ENCODE measurements at regions not wholly inside any gene's neighbourhood (a gene's known extent, or its start where the extent isn't known, plus 50 kb on each side); places are given as distances from the start of the nearest gene placed in this dataset.

DNA sequence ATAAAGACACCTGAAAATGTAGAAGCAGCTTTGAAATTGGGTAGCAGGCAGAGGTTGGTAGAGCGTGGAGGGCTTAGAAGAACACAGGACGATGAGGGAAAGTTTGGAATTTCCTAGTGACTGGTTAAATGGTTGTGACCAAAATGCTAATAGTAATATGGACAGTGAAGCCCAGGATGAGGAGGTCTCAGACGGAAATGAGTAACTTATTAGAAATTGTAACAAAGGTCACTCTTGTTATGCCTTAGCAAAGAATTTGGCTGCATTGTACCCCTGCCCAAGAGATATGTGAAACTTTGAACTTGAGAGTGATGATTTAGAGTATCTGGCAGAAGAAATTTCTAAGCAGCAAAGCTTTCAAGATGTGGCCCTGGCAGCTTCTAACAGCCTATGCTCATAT is 382.5 kb downstream of the KCNN2 start:
- no peak overlapping the region for H3K27ac ChIP-seq (ENCODE audit: low read depth in 1 of 2, low read length in 2 of 2)
- H3K79me2 ChIP-seq (ENCODE audit: insufficient read depth, low read length): no peaks in the 10 kb centered on the region
- H3K4me1 ChIP-seq (ENCODE audit: control insufficient read depth in 1 of 2, insufficient read depth in 2 of 2, low read length in 2 of 2): no peaks in the 10 kb centered on the region
- no peaks in the 10 kb centered on the region for H3K4me1 Mint-ChIP-seq
- H3K36me3 Mint-ChIP-seq: no peaks in the 10 kb centered on the region
- peaks cover 0 to 14% of the 10 kb centered on the region in 2 donors for H3K9me3 ChIP-seq (replicated peaks in 1 of 2; ENCODE audit: control insufficient read depth in 1 of 2, insufficient read depth in 1 of 2, low read length in 2 of 2)
- no peaks in the 10 kb centered on the region for H4K20me1 ChIP-seq (ENCODE audit: insufficient read depth, low read length)
- no peak overlapping the region for H3K9ac ChIP-seq (ENCODE audit: insufficient read depth, low read length, poor library complexity, severe bottlenecking)
- intact Hi-C loops (cut with micrococcal nuclease): no loop called here
- no peak overlapping the region for H3K4me2 ChIP-seq (replicated peaks; ENCODE audit: extremely low read depth, low read length, poor library complexity, severe bottlenecking)
- no peak overlapping the region for H3K27ac Mint-ChIP-seq
- no peak for DNase-seq
- 77% methylated on average over 3 of the region's 3 CpGs for WGBS (ENCODE audit: insufficient coverage)
- H3K9me3 Mint-ChIP-seq: peaks cover 0 to 9% (median 5%) of the 10 kb centered on the region in 7 donors
- H3K27me3 Mint-ChIP-seq (ENCODE audit: low read depth in 3 of 3): peaks cover 0 to 2% (median 2%) of the 10 kb centered on the region in 3 donors
- H3K4me3 Mint-ChIP-seq: no peak overlapping the region
- no peak overlapping the region for H2AFZ ChIP-seq (ENCODE audit: insufficient read depth, low read depth, low read length, poor library complexity, severe bottlenecking)
- H3K4me3 ChIP-seq (replicated peaks in 1 of 3; ENCODE audit: low read depth in 2 of 3, low read length in 3 of 3): no peak overlapping the region
- TF ChIP-seq, protein P1, sequence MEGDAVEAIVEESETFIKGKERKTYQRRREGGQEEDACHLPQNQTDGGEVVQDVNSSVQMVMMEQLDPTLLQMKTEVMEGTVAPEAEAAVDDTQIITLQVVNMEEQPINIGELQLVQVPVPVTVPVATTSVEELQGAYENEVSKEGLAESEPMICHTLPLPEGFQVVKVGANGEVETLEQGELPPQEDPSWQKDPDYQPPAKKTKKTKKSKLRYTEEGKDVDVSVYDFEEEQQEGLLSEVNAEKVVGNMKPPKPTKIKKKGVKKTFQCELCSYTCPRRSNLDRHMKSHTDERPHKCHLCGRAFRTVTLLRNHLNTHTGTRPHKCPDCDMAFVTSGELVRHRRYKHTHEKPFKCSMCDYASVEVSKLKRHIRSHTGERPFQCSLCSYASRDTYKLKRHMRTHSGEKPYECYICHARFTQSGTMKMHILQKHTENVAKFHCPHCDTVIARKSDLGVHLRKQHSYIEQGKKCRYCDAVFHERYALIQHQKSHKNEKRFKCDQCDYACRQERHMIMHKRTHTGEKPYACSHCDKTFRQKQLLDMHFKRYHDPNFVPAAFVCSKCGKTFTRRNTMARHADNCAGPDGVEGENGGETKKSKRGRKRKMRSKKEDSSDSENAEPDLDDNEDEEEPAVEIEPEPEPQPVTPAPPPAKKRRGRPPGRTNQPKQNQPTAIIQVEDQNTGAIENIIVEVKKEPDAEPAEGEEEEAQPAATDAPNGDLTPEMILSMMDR (IDR thresholded peaks at IDR 0.05): no peak
- no peaks in the 10 kb centered on the region for H3K27me3 ChIP-seq (ENCODE audit: control insufficient read depth in 2 of 2, insufficient read depth in 2 of 2, low read length in 2 of 2)
- H3K36me3 ChIP-seq (replicated peaks in 1 of 2; ENCODE audit: control insufficient read depth in 1 of 2, insufficient read depth in 2 of 2, low read length in 2 of 2): no peaks in the 10 kb centered on the region

DNA sequence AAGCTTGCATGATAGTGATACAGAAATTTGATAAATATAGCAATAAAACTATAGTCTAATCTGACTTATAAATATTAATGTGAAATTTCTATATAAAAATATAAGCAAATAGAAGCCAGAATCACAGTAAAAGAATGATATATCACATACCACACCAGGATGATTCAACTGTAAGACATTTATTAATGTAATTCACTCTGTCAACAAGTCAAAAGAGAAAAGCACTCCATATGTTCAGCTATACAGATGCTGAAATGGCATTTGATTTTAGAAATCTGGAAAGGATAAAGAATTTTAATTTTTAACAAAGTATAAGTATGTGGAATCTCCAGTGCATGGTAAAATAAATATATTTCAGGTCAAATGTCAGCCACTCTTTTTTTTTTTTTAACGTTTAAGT is 372.4 kb downstream of the KCNN2 start:
- H3K36me3 Mint-ChIP-seq: no peaks in the 10 kb centered on the region
- no peaks in the 10 kb centered on the region for H4K20me1 ChIP-seq (ENCODE audit: insufficient read depth, low read length)
- TF ChIP-seq, protein P1 (IDR thresholded peaks at IDR 0.05): no peak
- H3K4me3 ChIP-seq (replicated peaks in 1 of 3; ENCODE audit: low read depth in 2 of 3, low read length in 3 of 3): no peak overlapping the region
- no peak for DNase-seq
- peaks cover 0 to 4% (median 0%) of the 10 kb centered on the region in 3 donors for H3K27me3 Mint-ChIP-seq (ENCODE audit: low read depth in 3 of 3)
- H3K4me1 ChIP-seq (ENCODE audit: control insufficient read depth in 1 of 2, insufficient read depth in 2 of 2, low read length in 2 of 2): no peaks in the 10 kb centered on the region
- H3K4me3 Mint-ChIP-seq: no peak overlapping the region
- no peaks in the 10 kb centered on the region for H3K36me3 ChIP-seq (replicated peaks in 1 of 2; ENCODE audit: control insufficient read depth in 1 of 2, insufficient read depth in 2 of 2, low read length in 2 of 2)
- H3K9ac ChIP-seq (ENCODE audit: insufficient read depth, low read length, poor library complexity, severe bottlenecking): no peak overlapping the region
- no peak overlapping the region for H3K27ac Mint-ChIP-seq
- intact Hi-C loops (cut with micrococcal nuclease): no loop called here
- H3K79me2 ChIP-seq (ENCODE audit: insufficient read depth, low read length): no peaks in the 10 kb centered on the region
- no peak overlapping the region for H3K27ac ChIP-seq (ENCODE audit: low read depth in 1 of 2, low read length in 2 of 2)
- H3K4me2 ChIP-seq (replicated peaks; ENCODE audit: extremely low read depth, low read length, poor library complexity, severe bottlenecking): no peak overlapping the region
- WGBS (ENCODE audit: insufficient coverage): no CpG with 5 or more reads among the region's 1 CpG
- no peaks in the 10 kb centered on the region for H3K4me1 Mint-ChIP-seq
- peaks cover 5 to 8% of the 10 kb centered on the region in 2 donors for H3K9me3 ChIP-seq (replicated peaks in 1 of 2; ENCODE audit: control insufficient read depth in 1 of 2, insufficient read depth in 1 of 2, low read length in 2 of 2)
- peaks cover 2 to 11% (median 6%) of the 10 kb centered on the region in 7 donors for H3K9me3 Mint-ChIP-seq
- H2AFZ ChIP-seq (ENCODE audit: insufficient read depth, low read depth, low read length, poor library complexity, severe bottlenecking): no peak overlapping the region
- H3K27me3 ChIP-seq (ENCODE audit: control insufficient read depth in 2 of 2, insufficient read depth in 2 of 2, low read length in 2 of 2): no peaks in the 10 kb centered on the region
